HepG2 (cell line): ENCODE measurements at regions not wholly inside any gene's neighbourhood (a gene's known extent, or its start where the extent isn't known, plus 50 kb on each side); places are given as distances from the start of the nearest gene placed in this dataset.

Experiments used
- BCL6 ChIP-seq: IDR thresholded peaks from 2 replicates; pipeline ENCODE4 v1.6.1; 2016; ENCODE audit warnings: missing genetic modification reagents, missing compliant biosample characterization
- BORCS8-MEF2B ChIP-seq: sonication (generic); formaldehyde crosslinking; IDR thresholded peaks from 2 replicates; pipeline ENCODE4 v1.8.0; 2022; ENCODE audit warnings: mild to moderate bottlenecking, missing genetic modification reagents
- CEBPG ChIP-seq: IDR thresholded peaks from 2 replicates; pipeline ENCODE4 v1.6.1; 2016
- EP300 ChIP-seq, 3 experiments: sonication (generic) in 1 of 3; formaldehyde crosslinking in 1 of 3; IDR thresholded peaks; 2 replicates each; pipeline versions ENCODE4 v1.5.1 to v1.6.1; 2011 to 2020; ENCODE audit warnings: low read depth in 2 of 3, low read length in 2 of 3, borderline replicate concordance in 1 of 3, improper control_type of control experiment in 1 of 3, mild to moderate bottlenecking in 1 of 3, missing genetic modification reagents in 1 of 3, moderate library complexity in 1 of 3
- FOXA3 ChIP-seq: IDR thresholded peaks from 2 replicates; pipeline ENCODE4 v1.6.1; 2016; ENCODE audit warnings: missing genetic modification reagents, missing compliant biosample characterization
- FOXJ3 ChIP-seq: sonication (generic); formaldehyde crosslinking; IDR thresholded peaks from 2 replicates; pipeline ENCODE4 v1.4.0; 2020; ENCODE audit warnings: missing genetic modification reagents, mild to moderate bottlenecking, borderline replicate concordance
- JARID2 ChIP-seq: sonication (generic); formaldehyde crosslinking; IDR thresholded peaks from 2 replicates; pipeline ENCODE4 v1.8.1; 2023; ENCODE audit warnings: missing genetic modification reagents, inconsistent platforms; ENCODE audit not compliant: insufficient replicate concordance
- KLF13 ChIP-seq: sonication (generic); formaldehyde crosslinking; IDR thresholded peaks from 2 replicates; pipeline ENCODE4 v1.4.0; 2020; ENCODE audit warnings: mild to moderate bottlenecking, missing genetic modification reagents
- MZF1 ChIP-seq: sonication (generic); formaldehyde crosslinking; IDR thresholded peaks from 2 replicates; pipeline ENCODE4 v1.8.1; 2023; ENCODE audit warnings: mild to moderate bottlenecking, missing genetic modification reagents, borderline replicate concordance
- PITX1 ChIP-seq: sonication (generic); formaldehyde crosslinking; IDR thresholded peaks from 2 replicates; pipeline ENCODE4 v1.5.1; 2020; ENCODE audit warnings: mild to moderate bottlenecking, missing genetic modification reagents
- PPARG ChIP-seq: conservative IDR thresholded peaks from 2 replicates; pipeline ENCODE4 v1.6.1; 2016; ENCODE audit warnings: missing biosample characterization, missing genetic modification reagents
- RXRB ChIP-seq: IDR thresholded peaks from 2 replicates; pipeline ENCODE4 v1.6.1; 2016; ENCODE audit warnings: borderline replicate concordance, missing genetic modification reagents, missing compliant biosample characterization
- SNAPC2 ChIP-seq: sonication (generic); formaldehyde crosslinking; IDR thresholded peaks from 2 replicates; pipeline ENCODE4 v1.8.1; 2022; ENCODE audit warnings: mild to moderate bottlenecking, missing genetic modification reagents
- ZGPAT ChIP-seq: IDR thresholded peaks from 2 replicates; pipeline ENCODE4 v1.6.1; 2016; ENCODE audit warnings: mild to moderate bottlenecking
- ZNF256 ChIP-seq: sonication (generic); formaldehyde crosslinking; conservative IDR thresholded peaks from 2 replicates; pipeline ENCODE4 v1.4.0; 2020; ENCODE audit warnings: missing genetic modification reagents
- ZNF318 ChIP-seq: sonication (generic); formaldehyde crosslinking; IDR thresholded peaks from 2 replicates; pipeline ENCODE4 v1.4.0; 2020; ENCODE audit warnings: mild to moderate bottlenecking, missing genetic modification reagents
- ZNF570 ChIP-seq: sonication (generic); formaldehyde crosslinking; IDR thresholded peaks from 2 replicates; pipeline ENCODE4 v1.4.0; 2020; ENCODE audit warnings: mild to moderate bottlenecking, missing genetic modification reagents, borderline replicate concordance
- ZNF614 ChIP-seq: IDR thresholded peaks from 2 replicates; pipeline ENCODE4 v1.6.1; 2018; ENCODE audit warnings: missing biosample characterization, missing genetic modification reagents, inconsistent platforms, borderline replicate concordance
- TF ChIP-seq, protein P1 (sequence below): sonication (generic); formaldehyde crosslinking; IDR thresholded peaks from 2 replicates; pipeline ENCODE4 v1.8.0; 2022; ENCODE audit warnings: missing genetic modification reagents, mild to moderate bottlenecking, borderline replicate concordance

GRCh38 chr2:61671561-61672315 is 133.6 kb upstream of the XPO1 start (continued):
- no peak for TF ChIP-seq ZNF318 (CRISPR knock-in tag)
- peak; percentile 34; the same call in 1 of the 2 replicates for TF ChIP-seq FOXJ3 (CRISPR knock-in tag)
- peak; percentile 42; the same call in 1 of the 2 replicates for TF ChIP-seq CEBPG
- TF ChIP-seq ZGPAT: 0 out of 2 replicates have a peak, but pooled peaks have one; percentile 25
- no peak for TF ChIP-seq ZNF256 (CRISPR knock-in tag)
- TF ChIP-seq SNAPC2: no peak
- peak; percentile 71 for TF ChIP-seq FOXA3 (CRISPR knock-in tag)
- TF ChIP-seq RXRB: peak; percentile 96
- peak; percentile 97 for TF ChIP-seq PPARG (CRISPR knock-in tag)
- TF ChIP-seq, protein P1, sequence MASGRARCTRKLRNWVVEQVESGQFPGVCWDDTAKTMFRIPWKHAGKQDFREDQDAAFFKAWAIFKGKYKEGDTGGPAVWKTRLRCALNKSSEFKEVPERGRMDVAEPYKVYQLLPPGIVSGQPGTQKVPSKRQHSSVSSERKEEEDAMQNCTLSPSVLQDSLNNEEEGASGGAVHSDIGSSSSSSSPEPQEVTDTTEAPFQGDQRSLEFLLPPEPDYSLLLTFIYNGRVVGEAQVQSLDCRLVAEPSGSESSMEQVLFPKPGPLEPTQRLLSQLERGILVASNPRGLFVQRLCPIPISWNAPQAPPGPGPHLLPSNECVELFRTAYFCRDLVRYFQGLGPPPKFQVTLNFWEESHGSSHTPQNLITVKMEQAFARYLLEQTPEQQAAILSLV: no peak
- TF ChIP-seq KLF13: no peak
- no peak for TF ChIP-seq JARID2 (CRISPR knock-in tag)
- no peak for TF ChIP-seq PITX1 (CRISPR knock-in tag)
- TF ChIP-seq EP300 (IDR thresholded peaks at IDR 0.05; ENCODE audit: low read depth in 2 of 2, low read length in 2 of 2): peak in 1 of 2 experiments; percentile 48; a peak in 1 of 4 replicates
- TF ChIP-seq EP300 (CRISPR knock-in tag; IDR thresholded peaks at IDR 0.05; ENCODE audit: borderline replicate concordance): no peak
- TF ChIP-seq BCL6 (CRISPR knock-in tag): peak; percentile 62; the same call in 1 of the 2 replicates
- no peak for TF ChIP-seq BORCS8-MEF2B
- TF ChIP-seq MZF1 (CRISPR knock-in tag): no peak
- TF ChIP-seq ZNF570 (CRISPR knock-in tag): no peak
- TF ChIP-seq ZNF614: 0 out of 2 replicates have a peak, but pooled peaks have one; percentile 20
